ENCODE measurements at regions not wholly inside any gene's neighbourhood (a gene's known extent, or its start where the extent isn't known, plus 50 kb on each side); places are given as distances from the start of the nearest gene placed in this dataset.
"Not testable (repeated sequence)": the region's sequence is repeated elsewhere in the genome, so short reads cannot be mapped to it uniquely, and the experiment has no call there.

DNA sequence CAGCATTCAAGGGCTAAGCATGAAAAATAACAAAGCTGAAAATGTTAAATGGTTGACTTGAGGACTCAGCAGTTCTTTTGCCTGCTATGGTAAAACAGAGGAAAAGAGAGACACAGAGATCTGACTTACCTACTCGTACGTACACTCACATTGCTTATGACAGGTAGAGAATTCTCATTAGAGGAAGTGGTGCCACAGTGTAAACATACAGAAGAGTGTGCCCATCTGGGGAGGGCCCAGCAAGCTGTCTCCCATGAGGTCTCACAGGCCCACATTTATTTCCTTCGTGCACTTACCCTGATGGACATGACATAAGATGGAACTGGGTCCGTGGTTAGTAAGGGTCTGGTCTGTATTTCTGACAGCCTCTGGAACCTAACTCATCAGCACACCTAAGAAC is 729.1 kb downstream of the BCL11A start:
- no peak for DNase-seq (ENCODE audit: low read depth)
- H3K4me3 ChIP-seq (ENCODE audit: low read depth, low read length): no peak overlapping the region
- no peak for TF ChIP-seq CTCF (IDR thresholded peaks at IDR 0.05; ENCODE audit: control insufficient read depth, extremely low read depth, insufficient read depth)

GRCh38 chr2:59816075-59816474 is 737.4 kb downstream of the BCL11A start:
- TF ChIP-seq CTCF (IDR thresholded peaks at IDR 0.05; ENCODE audit: control insufficient read depth, extremely low read depth, insufficient read depth): no peak

DNA sequence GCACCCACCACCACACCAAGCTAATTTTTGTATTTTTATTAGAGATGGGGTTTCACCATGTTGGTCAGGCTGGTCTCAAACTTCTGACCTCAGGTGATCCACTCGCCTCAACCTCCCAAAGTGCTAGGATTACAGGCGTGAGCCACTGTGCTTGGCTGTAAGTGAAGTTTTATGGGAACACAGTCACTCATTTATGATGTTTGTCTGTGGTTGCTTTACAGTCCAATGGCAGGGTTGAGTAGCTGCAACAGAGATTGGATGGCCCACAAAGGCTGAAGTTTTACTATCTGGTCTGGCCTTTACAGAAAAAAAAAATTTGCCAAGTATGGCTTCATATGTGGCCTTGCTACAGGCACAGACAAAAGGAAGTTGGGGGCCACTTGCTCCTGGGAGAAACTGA is 743.2 kb downstream of the BCL11A start:
- not testable (repeated sequence) for H3K4me3 ChIP-seq (ENCODE audit: low read depth, low read length); DNase-seq (ENCODE audit: low read depth)

More at GRCh38 chr2:59816075-59816474, 737.4 kb downstream of the BCL11A start:
- H3K4me3 ChIP-seq (ENCODE audit: low read depth, low read length): no peak overlapping the region
- no peak for DNase-seq (ENCODE audit: low read depth)

DNA sequence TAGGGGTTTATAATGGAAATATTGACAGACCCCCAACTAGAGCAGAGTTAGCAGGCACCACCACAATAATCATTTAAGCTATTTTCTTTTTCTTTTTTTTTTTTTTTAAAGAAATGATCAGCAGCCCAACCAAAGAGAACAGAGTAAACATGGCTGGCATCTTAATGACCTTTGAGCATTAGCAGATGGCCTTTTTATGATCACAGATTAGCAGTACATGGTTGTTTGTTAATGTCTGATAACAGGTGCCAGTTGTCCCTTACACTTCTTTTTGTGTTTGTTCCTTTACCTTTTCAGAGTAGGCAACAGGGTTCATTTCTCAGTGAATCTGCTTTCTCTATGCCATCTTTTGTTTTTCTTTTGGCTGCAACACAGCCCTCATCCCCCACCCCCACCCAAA is 747.0 kb downstream of the BCL11A start:
- no peak overlapping the region for H3K4me3 ChIP-seq (ENCODE audit: low read depth, low read length)
- no peak for TF ChIP-seq CTCF (IDR thresholded peaks at IDR 0.05; ENCODE audit: control insufficient read depth, extremely low read depth, insufficient read depth)
- DNase-seq (ENCODE audit: low read depth): no peak

DNA sequence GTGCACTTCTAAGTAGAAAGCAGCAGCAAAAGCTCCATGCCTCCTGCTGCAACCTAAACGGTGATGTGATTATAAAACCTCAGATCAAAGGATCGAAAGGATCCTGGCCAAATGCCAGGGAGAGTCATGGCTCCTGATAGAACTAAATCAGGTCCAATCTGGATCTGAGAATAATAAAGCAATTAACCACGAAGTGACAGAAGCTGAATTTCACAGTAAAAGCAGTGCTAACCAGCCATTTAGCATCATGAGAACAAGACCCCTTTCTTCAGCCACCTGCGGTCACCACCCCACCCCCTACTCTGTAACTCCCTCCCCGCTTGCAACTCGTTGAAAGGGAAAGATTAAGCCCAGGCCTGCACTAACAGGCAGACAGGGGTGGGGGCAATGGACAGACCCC is 748.7 kb downstream of the BCL11A start:
- no peak overlapping the region for H3K4me3 ChIP-seq (ENCODE audit: low read depth, low read length)
- DNase-seq (ENCODE audit: low read depth): no peak
- TF ChIP-seq CTCF (IDR thresholded peaks at IDR 0.05; ENCODE audit: control insufficient read depth, extremely low read depth, insufficient read depth): no peak

- DNase-seq (ENCODE audit: low read depth): no peak
- H3K4me3 ChIP-seq (ENCODE audit: low read depth, low read length): no peak overlapping the region
- no peak for TF ChIP-seq CTCF (IDR thresholded peaks at IDR 0.05; ENCODE audit: control insufficient read depth, extremely low read depth, insufficient read depth)
Measured at GRCh38 chr2:59803586-59803985, 749.9 kb downstream of the BCL11A start.

DNA sequence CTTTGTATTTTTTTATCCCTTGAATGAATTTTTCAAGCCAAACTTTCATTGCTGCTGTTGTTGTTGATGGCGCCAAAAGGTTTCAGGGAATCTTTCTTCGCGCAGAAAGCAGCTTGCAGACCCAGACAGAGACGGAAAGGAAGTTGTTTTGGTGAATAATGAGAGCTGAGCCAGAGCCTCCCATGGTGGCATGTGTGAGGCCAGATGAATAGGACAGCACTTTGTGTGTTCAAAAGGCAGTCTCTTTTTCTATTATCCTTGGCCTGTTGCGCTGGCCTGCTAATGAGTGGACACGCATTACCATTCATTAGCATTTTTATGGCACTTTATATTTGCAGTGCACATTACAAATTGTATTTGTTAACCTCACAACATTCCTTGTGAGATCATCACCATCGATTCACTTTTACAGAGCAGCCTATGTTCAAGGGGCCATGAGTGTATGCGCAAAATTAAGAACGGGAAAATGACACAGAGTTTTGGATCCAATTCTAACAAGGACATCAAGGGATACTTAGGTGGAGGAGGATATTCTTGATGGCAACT is 754.7 kb downstream of the BCL11A start:
- DNase-seq (ENCODE audit: low read depth): no peak
- no peak for TF ChIP-seq CTCF (IDR thresholded peaks at IDR 0.05; ENCODE audit: control insufficient read depth, extremely low read depth, insufficient read depth)
- H3K4me3 ChIP-seq (ENCODE audit: low read depth, low read length): no peak overlapping the region
